ENCODE measurements at regions not wholly inside any gene's neighbourhood (a gene's known extent, or its start where the extent isn't known, plus 50 kb on each side); places are given as distances from the start of the nearest gene placed in this dataset.
"Not testable (repeated sequence)": the region's sequence is repeated elsewhere in the genome, so short reads cannot be mapped to it uniquely, and the experiment has no call there.

DNA sequence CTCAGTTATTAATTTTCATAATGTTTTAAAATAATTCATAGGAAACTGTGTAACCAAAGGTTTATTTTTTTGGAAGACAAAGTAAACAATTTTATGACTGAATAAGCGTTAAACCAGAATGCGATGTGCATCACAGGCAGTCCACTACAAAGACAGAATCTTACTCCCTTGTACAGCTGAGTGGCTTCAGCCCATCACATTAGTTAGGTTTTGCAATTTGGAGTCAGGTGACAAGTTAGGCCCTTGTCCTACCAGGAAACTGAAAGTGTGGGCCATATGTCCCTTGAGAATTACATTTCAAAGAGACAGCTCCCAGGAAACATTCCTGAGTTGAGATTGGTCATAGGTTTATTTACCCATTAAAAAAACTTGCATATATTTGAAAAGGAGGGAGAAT lies 156.3 kb downstream of the MEX3B start:
- Mint-ChIP-seq H3K4me1 (ENCODE audit: low read depth) (peaks cover 19% of the 10 kb centered on the region), H3K27me3 (no peaks in the 10 kb centered on the region)

DNA sequence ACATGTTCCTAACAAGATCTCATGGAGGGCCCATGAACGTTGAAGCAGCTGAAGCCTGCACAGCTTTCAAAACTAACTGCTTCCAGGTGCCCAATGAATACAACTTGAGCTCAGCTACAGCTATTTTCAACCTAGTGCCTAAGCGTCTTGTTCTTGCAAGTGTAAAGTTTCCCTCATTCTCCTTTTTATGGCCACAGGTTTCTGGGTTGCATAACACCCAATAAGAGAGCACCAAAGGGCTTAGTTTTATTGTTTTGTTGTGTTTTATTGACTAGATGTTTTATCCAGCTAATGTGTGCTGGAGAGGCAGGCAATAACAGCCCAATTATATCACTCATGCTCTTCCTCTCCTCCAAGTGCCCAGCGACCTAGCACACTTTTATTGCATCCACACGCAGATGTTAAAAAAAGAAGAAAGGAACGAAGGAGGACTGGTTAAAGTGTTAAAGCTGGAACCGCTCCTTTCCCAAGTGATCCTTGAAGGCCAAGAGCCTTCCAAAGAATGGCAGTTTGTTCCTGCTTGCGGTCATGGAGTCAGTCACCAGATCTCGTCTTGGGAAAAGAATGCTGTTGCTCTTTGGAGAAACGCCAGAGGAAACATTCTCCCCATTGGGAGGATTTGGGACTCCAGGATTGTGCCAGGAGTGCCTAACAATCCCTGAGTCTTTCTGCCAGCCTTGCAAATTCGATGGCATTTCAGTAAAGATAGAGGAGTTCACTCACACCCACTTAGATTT lies 156.9 kb downstream of the MEX3B start:
- no peak overlapping the region for H3K4me3 Mint-ChIP-seq (ENCODE audit: low read depth)

More for the DNA sequence above, 156.3 kb downstream of the MEX3B start:
- Mint-ChIP-seq H3K27ac (no peak overlapping the region), H3K36me3 (ENCODE audit: insufficient read depth) (peaks cover 2% of the 10 kb centered on the region), H3K4me3 (ENCODE audit: low read depth) (no peak overlapping the region), H3K9me3 (ENCODE audit: low read depth) (peaks cover 15% of the 10 kb centered on the region)
- DNase-seq (ENCODE audit: low spot score, unreplicated experiment): no peak
- TF ChIP-seq, protein P1, sequence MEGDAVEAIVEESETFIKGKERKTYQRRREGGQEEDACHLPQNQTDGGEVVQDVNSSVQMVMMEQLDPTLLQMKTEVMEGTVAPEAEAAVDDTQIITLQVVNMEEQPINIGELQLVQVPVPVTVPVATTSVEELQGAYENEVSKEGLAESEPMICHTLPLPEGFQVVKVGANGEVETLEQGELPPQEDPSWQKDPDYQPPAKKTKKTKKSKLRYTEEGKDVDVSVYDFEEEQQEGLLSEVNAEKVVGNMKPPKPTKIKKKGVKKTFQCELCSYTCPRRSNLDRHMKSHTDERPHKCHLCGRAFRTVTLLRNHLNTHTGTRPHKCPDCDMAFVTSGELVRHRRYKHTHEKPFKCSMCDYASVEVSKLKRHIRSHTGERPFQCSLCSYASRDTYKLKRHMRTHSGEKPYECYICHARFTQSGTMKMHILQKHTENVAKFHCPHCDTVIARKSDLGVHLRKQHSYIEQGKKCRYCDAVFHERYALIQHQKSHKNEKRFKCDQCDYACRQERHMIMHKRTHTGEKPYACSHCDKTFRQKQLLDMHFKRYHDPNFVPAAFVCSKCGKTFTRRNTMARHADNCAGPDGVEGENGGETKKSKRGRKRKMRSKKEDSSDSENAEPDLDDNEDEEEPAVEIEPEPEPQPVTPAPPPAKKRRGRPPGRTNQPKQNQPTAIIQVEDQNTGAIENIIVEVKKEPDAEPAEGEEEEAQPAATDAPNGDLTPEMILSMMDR (IDR thresholded peaks at IDR 0.05; ENCODE audit: unreplicated experiment): no peak

DNA sequence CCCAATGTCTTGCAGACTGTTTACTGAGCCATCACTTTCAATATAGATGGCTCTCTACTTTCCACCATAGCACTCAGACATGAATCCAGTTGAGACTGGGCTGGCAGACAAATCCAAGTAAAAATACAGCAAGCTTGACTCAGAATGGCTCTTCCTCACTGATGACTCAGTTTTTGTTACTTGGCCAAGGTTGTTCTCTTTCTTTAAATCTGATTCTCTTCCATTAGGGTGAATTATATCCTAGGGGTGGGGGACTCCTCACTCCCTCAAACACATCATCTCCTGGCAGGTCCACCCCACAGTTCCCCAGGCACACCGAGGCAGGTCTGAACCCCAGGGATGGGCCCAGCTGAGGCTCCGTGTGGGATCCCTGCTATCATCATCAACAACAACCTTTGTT lies 157.9 kb downstream of the MEX3B start:
- no peak overlapping the region for H3K4me3 Mint-ChIP-seq (ENCODE audit: low read depth)
- H3K4me1 Mint-ChIP-seq (ENCODE audit: low read depth): peaks cover 16% of the 10 kb centered on the region
- TF ChIP-seq, protein P1 (IDR thresholded peaks at IDR 0.05; ENCODE audit: unreplicated experiment): no peak
- peaks cover 15% of the 10 kb centered on the region for H3K9me3 Mint-ChIP-seq (ENCODE audit: low read depth)
- H3K27ac Mint-ChIP-seq: no peak overlapping the region
- peaks cover 2% of the 10 kb centered on the region for H3K36me3 Mint-ChIP-seq (ENCODE audit: insufficient read depth)
- H3K27me3 Mint-ChIP-seq: no peaks in the 10 kb centered on the region
- DNase-seq (ENCODE audit: low spot score, unreplicated experiment): no peak

More for the DNA sequence above, 156.9 kb downstream of the MEX3B start:
- TF ChIP-seq, protein P1 (IDR thresholded peaks at IDR 0.05; ENCODE audit: unreplicated experiment): no peak
- peaks cover 2% of the 10 kb centered on the region for H3K36me3 Mint-ChIP-seq (ENCODE audit: insufficient read depth)
- H3K27me3 Mint-ChIP-seq: no peaks in the 10 kb centered on the region
- no peak for DNase-seq (ENCODE audit: low spot score, unreplicated experiment)
- H3K9me3 Mint-ChIP-seq (ENCODE audit: low read depth): peaks cover 15% of the 10 kb centered on the region
- H3K4me1 Mint-ChIP-seq (ENCODE audit: low read depth): peaks cover 20% of the 10 kb centered on the region
- no peak overlapping the region for H3K27ac Mint-ChIP-seq

DNA sequence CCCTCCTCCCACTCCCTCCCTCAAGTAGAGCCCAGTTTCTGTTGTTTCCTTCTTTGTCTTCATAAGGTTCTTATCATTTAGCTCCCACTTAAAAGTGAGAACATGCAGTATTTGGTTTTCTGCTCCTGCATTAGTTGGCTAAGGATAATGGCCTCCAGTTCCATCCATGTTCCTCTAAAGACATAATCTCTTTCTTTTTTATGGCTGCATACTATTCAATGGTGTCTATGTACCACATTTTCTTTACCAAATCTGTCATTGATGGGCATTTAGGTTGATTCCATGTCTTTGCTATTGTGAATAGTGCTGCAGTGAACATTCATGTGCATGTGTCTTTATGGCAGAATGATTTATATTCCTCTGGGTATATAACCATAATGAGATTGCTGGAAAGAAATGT lies 158.6 kb downstream of the MEX3B start:
- H3K27me3 Mint-ChIP-seq; H3K36me3 Mint-ChIP-seq (ENCODE audit: insufficient read depth); DNase-seq (ENCODE audit: low spot score, unreplicated experiment); H3K27ac Mint-ChIP-seq; H3K4me3 Mint-ChIP-seq (ENCODE audit: low read depth): not testable (repeated sequence)
- H3K4me1 Mint-ChIP-seq (ENCODE audit: low read depth): peaks cover 14% of the 10 kb centered on the region
- peaks cover 15% of the 10 kb centered on the region for H3K9me3 Mint-ChIP-seq (ENCODE audit: low read depth)

DNA sequence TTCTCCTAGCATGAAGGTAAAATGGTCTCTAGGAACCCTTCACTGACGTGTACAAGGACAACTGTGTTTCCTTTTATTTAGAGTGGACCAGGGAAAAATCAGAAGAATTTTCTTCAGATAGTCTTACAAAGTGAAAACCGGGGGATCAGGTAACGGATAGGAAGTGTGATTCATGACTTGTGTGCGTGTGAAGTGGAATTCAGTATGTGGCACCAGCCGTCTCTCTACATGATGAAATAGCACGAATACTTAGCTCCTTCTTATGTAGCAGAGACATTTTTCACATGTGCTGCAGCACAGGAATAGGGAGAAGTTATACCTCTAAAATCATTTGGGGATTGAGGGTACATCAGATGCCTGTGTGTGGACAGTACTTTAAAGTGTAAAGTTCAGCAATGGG lies 159.2 kb downstream of the MEX3B start:
- Mint-ChIP-seq H3K4me3 (ENCODE audit: low read depth) (no peak overlapping the region), H3K9me3 (ENCODE audit: low read depth) (peaks cover 15% of the 10 kb centered on the region), H3K36me3 (ENCODE audit: insufficient read depth) (peaks cover 2% of the 10 kb centered on the region), H3K4me1 (ENCODE audit: low read depth) (peaks cover 14% of the 10 kb centered on the region), H3K27me3 (no peaks in the 10 kb centered on the region), H3K27ac (no peak overlapping the region)
- TF ChIP-seq, protein P1 (IDR thresholded peaks at IDR 0.05; ENCODE audit: unreplicated experiment): no peak
- DNase-seq (ENCODE audit: low spot score, unreplicated experiment): no peak

DNA sequence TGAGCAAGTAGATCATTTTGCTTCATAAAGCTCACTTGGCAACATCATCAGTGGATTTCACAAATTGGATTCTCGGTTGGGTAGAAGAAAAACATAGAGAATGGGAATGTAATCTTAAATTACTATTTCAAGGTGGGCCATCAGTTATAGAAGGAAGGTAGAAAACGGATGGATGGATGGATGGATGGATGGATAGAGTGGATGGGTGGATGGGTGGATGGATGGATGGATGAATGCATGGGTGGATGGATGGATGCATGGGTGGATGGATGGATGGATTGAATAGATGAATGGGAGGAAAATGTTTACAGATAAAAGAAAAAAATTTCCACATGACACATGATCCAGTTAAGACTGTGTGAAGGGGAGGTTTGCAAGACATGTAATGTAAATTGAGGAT lies 159.7 kb downstream of the MEX3B start:
- H3K27ac Mint-ChIP-seq: no peak overlapping the region
- TF ChIP-seq, protein P1 (IDR thresholded peaks at IDR 0.05; ENCODE audit: unreplicated experiment): no peak
- peaks cover 15% of the 10 kb centered on the region for H3K9me3 Mint-ChIP-seq (ENCODE audit: low read depth)
- DNase-seq (ENCODE audit: low spot score, unreplicated experiment): no peak
- H3K4me1 Mint-ChIP-seq (ENCODE audit: low read depth): peaks cover 14% of the 10 kb centered on the region
- peaks cover 2% of the 10 kb centered on the region for H3K36me3 Mint-ChIP-seq (ENCODE audit: insufficient read depth)
- H3K4me3 Mint-ChIP-seq (ENCODE audit: low read depth): no peak overlapping the region
- no peaks in the 10 kb centered on the region for H3K27me3 Mint-ChIP-seq
